Myocyte (in vitro differentiated cells): ENCODE measurements at regions not wholly inside any gene's neighbourhood (a gene's known extent, or its start where the extent isn't known, plus 50 kb on each side); places are given as distances from the start of the nearest gene placed in this dataset.
"Not testable (repeated sequence)": the region's sequence is repeated elsewhere in the genome, so short reads cannot be mapped to it uniquely, and the experiment has no call there.

Experiments
- DNase-seq: peaks from one replicate; pipeline ENCODE4 v3.0.0-alpha.2; 2012; ENCODE audit warnings: low read depth

GRCh38 chr13:33649212-33649878 lies 168.6 kb upstream of the RFC3 start:
- no peak for DNase-seq

- no peak for DNase-seq
Measured at GRCh38 chr13:33651766-33652165, 166.2 kb upstream of the RFC3 start.

GRCh38 chr13:33657274-33657673 lies 160.7 kb upstream of the RFC3 start:
- DNase-seq = no peak

GRCh38 chr13:33659466-33659865 lies 158.5 kb upstream of the RFC3 start:
- DNase-seq = no peak

- DNase-seq = no peak
Measured at GRCh38 chr13:33659894-33660293, 158.1 kb upstream of the RFC3 start.

GRCh38 chr13:33662392-33662791 lies 155.6 kb upstream of the RFC3 start:
- no peak for DNase-seq

- peak; percentile 59 for DNase-seq
Measured at GRCh38 chr13:33665626-33666175, 152.2 kb upstream of the RFC3 start.

- DNase-seq = no peak
Measured at GRCh38 chr13:33671560-33671959, 146.4 kb upstream of the RFC3 start.

GRCh38 chr13:33672022-33672421 lies 145.9 kb upstream of the RFC3 start:
- not testable (repeated sequence) for DNase-seq

- peak; percentile 78 for DNase-seq
Measured at GRCh38 chr13:33676045-33676989, 141.6 kb upstream of the RFC3 start.

- DNase-seq = no peak
Measured at GRCh38 chr13:33677215-33677614, 140.7 kb upstream of the RFC3 start.

- DNase-seq = no peak
Measured at GRCh38 chr13:33678084-33678483, 139.9 kb upstream of the RFC3 start.

GRCh38 chr13:33678906-33679657 lies 138.9 kb upstream of the RFC3 start:
- no peak for DNase-seq

- DNase-seq = no peak
Measured at GRCh38 chr13:33679658-33680012, 138.3 kb upstream of the RFC3 start.

- DNase-seq = no peak
Measured at GRCh38 chr13:33682020-33682564, 135.9 kb upstream of the RFC3 start.

GRCh38 chr13:33682646-33683045 lies 135.3 kb upstream of the RFC3 start:
- not testable (repeated sequence) for DNase-seq

GRCh38 chr13:33683376-33683775 lies 134.6 kb upstream of the RFC3 start:
- no peak for DNase-seq

- no peak for DNase-seq
Measured at GRCh38 chr13:33684874-33685273, 133.1 kb upstream of the RFC3 start.

- no peak for DNase-seq
Measured at GRCh38 chr13:33686772-33687480, 131.0 kb upstream of the RFC3 start.

- no peak for DNase-seq
Measured at GRCh38 chr13:33690354-33690753, 127.6 kb upstream of the RFC3 start.

GRCh38 chr13:33691980-33692379 lies 126.0 kb upstream of the RFC3 start:
- no peak for DNase-seq
